ENCODE measurements at regions not wholly inside any gene's neighbourhood (a gene's known extent, or its start where the extent isn't known, plus 50 kb on each side); places are given as distances from the start of the nearest gene placed in this dataset.
"Not testable (repeated sequence)": the region's sequence is repeated elsewhere in the genome, so short reads cannot be mapped to it uniquely, and the experiment has no call there.

DNA sequence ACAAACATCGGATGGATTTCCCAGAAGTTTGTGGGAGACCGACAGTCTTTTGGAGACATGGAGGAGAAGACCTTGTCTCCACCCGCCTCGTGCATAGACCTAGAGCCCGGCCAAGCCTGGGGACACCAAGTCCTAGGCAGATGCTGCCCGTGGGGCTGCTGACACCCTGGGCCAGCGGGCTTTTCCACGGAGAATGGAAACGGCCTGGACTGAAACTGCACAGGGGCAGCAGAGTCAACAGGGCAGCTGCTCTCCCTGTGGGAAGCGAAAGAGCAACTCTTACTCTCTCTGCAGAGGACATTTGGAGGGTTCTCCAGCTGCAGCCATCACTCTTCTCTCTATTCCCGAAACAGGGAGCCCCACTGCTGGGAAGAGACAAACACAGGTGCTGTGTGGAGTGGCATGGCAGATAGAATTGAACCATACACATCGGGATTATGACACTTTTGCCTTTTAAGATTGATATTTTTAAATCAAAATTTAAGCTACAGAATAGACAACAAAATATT lies 401.2 kb downstream of the THBS2 start:
- CTCF ChIA-PET: no interaction called here
- intact Hi-C loops (cut with micrococcal nuclease): loop anchor here (5.0 kb wide), 1 partner anchor 145 kb away; no protein-coding TSS in a partner anchor
- Mint-ChIP-seq H3K27ac (no peak overlapping the region), H3K36me3 (no peaks in the 10 kb centered on the region), H3K4me3 (no peak overlapping the region), H3K4me1 (ENCODE audit: low read depth) (peaks cover 10% of the 10 kb centered on the region), H3K9me3 (no peaks in the 10 kb centered on the region), H3K27me3 (no peaks in the 10 kb centered on the region)
- POLR2A ChIA-PET: no interaction called here
- no peak for DNase-seq

DNA sequence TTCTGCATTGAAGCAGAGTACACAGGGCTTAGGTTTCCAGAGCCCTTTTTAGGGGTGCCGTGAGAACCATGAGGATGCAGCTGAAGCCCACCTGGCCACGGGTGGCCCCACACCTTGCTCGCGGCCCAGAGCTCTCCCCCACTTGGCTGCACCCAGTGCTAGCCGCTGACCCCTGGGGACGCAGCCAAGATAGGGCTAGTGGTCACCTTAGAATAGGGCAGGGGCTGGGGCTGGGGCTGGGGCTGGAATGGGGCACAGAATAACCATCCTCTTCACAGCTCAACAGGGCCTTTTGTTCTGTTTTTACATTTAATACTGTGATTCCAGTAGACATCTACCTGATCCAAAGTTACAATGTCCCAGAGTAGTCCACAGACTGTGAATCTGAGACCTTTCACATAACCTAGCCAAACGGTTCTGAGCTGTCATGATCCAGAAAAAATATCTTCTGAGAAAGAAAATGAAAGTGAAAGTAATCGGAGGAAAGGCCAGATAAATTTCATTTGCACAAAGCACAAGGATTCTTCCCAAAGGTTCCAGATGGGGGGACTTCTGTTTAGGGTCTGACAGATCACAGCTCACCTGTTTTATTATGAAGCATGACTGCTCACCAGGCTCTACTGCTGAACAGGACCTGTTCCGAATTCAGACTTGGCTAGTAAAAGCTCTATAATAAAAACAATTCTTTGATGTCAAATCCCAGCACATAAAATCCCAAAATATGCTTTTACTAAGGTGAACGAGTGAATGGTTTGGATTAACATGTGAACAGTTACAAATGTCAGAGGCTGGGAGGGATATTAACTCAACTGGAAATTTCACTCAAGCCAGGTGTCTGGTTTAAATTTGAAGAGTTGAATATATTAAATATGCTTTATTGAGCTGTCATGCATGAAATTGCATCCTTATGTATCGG lies 401.9 kb downstream of the THBS2 start:
- no peaks in the 10 kb centered on the region for H3K36me3 Mint-ChIP-seq
- DNase-seq: no peak
- ChIA-PET CTCF (no interaction called here), POLR2A (no interaction called here)
- H3K27ac Mint-ChIP-seq: no peak overlapping the region
- no peaks in the 10 kb centered on the region for H3K9me3 Mint-ChIP-seq
- intact Hi-C loops (cut with micrococcal nuclease): loop anchor here (5.0 kb wide), 1 partner anchor 146 kb away; no protein-coding TSS in a partner anchor
- no peaks in the 10 kb centered on the region for H3K27me3 Mint-ChIP-seq
- H3K4me3 Mint-ChIP-seq: no peak overlapping the region
- H3K4me1 Mint-ChIP-seq (ENCODE audit: low read depth): peaks cover 10% of the 10 kb centered on the region

DNA sequence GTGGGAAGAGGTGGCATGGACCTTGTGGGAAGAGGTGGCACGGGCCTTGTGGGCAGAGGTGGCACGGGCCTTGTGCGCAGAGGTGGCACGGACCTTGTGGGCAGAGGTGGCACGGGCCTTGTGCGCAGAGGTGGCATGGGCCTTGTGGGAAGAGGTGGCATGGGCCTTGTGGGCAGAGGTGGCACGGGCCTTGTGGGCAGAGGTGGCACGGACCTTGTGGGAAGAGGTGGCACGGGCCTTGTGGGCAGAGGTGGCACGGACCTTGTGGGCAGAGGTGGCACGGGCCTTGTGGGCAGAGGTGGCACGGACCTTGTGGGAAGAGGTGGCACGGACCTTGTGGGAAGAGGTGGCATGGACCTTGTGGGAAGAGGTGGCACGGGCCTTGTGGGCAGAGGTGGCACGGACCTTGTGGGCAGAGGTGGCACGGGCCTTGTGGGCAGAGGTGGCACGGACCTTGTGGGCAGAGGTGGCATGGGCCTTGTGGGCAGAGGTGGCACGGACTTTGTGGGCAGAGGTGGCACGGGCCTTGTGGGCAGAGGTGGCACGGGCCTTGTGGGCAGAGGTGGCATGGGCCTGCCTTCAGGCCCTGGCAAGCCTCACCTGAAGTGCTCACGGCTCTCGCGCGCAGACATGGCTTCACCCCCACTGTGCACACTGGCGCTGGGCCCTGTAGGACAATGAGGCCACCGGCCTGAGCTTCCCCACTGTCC lies 403.5 kb downstream of the THBS2 start:
- H3K4me1 Mint-ChIP-seq (ENCODE audit: low read depth): peaks cover 10% of the 10 kb centered on the region
- POLR2A ChIA-PET, H3K27me3 Mint-ChIP-seq, DNase-seq, CTCF ChIA-PET, H3K27ac Mint-ChIP-seq, H3K4me3 Mint-ChIP-seq, H3K9me3 Mint-ChIP-seq, H3K36me3 Mint-ChIP-seq: not testable (repeated sequence)
- intact Hi-C loops (cut with micrococcal nuclease): loop anchor here (5.0 kb wide), 1 partner anchor 147 kb away; no protein-coding TSS in a partner anchor

DNA sequence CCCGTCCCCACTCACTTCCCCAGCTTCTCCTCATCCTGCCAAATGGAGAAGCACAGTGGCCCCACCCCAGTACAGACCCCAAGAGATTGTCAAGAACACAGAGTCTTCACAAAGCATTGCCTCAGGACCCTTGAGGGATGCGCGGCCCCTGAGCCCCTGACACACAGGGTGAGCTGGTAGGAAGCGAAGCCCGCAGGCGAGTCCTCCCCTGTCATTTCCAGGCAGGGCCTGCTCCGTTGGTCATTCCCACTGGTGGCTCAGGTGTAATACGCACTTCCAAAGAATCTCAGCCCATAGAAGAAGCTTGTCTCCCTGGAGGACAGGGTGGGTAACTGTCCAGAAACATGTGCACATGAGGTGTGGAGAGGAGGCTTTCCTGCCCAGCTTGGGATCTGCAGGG lies 404.2 kb downstream of the THBS2 start:
- intact Hi-C loops (cut with micrococcal nuclease): no loop called here
- no peaks in the 10 kb centered on the region for H3K36me3 Mint-ChIP-seq
- ChIA-PET POLR2A (no interaction called here), CTCF (no interaction called here)
- H3K27ac Mint-ChIP-seq: no peak overlapping the region
- peaks cover 10% of the 10 kb centered on the region for H3K4me1 Mint-ChIP-seq (ENCODE audit: low read depth)
- no peak for DNase-seq
- H3K27me3 Mint-ChIP-seq: no peaks in the 10 kb centered on the region
- H3K4me3 Mint-ChIP-seq: no peak overlapping the region
- no peaks in the 10 kb centered on the region for H3K9me3 Mint-ChIP-seq

DNA sequence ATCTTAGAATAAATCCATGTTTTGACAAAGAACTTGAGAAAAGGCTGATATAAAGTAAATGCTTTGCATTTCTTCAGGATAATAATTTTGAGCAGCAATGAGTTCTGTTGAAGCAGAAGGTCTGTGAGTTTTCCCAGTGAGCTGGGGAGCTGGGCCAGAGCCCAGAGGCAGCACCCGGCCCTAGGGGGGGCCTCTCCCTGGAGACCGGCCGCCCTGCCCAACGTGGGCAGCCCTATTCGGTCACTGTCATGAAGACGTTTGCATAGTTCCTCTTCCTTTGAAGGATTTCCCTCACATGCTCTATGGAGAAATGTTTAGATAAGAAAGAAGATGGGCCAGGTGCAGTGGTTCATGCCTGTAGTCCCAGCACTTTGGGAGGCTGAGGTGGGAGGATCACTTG lies 404.8 kb downstream of the THBS2 start:
- CTCF ChIA-PET: no interaction called here
- intact Hi-C loops (cut with micrococcal nuclease): no loop called here
- H3K4me1 Mint-ChIP-seq (ENCODE audit: low read depth): peaks cover 10% of the 10 kb centered on the region
- H3K9me3 Mint-ChIP-seq: no peaks in the 10 kb centered on the region
- POLR2A ChIA-PET: no interaction called here
- H3K4me3 Mint-ChIP-seq: no peak overlapping the region
- no peak for DNase-seq
- H3K27me3 Mint-ChIP-seq: no peaks in the 10 kb centered on the region
- no peaks in the 10 kb centered on the region for H3K36me3 Mint-ChIP-seq
- H3K27ac Mint-ChIP-seq: no peak overlapping the region

DNA sequence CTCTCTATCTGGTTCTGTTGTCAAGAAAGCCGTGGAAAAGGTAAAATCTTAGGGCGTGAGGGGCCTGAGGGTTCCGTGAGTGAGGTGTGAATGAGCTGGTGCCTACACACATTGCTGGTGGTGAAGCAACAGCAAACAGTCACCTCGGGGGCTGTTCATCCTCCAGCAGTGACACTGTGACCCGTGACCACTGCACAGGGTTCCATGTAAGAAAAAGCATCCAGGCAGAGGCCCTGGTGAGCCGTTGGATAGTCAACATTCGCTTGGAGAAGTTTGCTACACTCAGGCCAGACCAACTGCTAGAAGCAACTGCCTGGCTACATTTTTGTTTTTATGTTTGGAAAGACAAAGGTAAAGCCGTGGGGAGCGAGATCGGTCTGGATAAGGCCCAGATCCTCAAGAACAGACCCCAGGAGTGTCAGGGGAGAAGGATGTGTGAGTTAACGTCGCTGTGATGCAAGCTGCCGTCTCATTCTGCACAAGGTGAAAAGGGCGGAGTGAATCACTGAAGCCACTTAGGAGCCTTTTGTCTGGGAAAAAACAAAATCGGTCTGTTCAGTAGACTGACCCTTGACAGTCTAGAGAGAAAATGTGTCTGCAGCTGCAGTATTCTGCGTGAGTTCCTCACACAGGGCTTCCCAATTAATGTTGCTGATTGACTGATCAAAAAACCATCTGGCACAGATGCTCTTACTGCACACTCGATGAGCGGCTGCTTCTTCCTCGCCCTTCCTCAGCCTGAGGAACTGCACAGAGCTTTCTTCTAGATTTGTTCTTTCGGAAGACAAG lies 404.0 kb downstream of the SMOC2 start:
- Mint-ChIP-seq H3K27ac (no peak overlapping the region), H3K9me3 (no peaks in the 10 kb centered on the region), H3K4me1 (ENCODE audit: low read depth) (no peaks in the 10 kb centered on the region), H3K36me3 (no peaks in the 10 kb centered on the region), H3K4me3 (no peak overlapping the region), H3K27me3 (no peaks in the 10 kb centered on the region)
- intact Hi-C loops (cut with micrococcal nuclease): no loop called here
- no peak for DNase-seq
- CTCF ChIA-PET: no interaction called here
- POLR2A ChIA-PET: no interaction called here

DNA sequence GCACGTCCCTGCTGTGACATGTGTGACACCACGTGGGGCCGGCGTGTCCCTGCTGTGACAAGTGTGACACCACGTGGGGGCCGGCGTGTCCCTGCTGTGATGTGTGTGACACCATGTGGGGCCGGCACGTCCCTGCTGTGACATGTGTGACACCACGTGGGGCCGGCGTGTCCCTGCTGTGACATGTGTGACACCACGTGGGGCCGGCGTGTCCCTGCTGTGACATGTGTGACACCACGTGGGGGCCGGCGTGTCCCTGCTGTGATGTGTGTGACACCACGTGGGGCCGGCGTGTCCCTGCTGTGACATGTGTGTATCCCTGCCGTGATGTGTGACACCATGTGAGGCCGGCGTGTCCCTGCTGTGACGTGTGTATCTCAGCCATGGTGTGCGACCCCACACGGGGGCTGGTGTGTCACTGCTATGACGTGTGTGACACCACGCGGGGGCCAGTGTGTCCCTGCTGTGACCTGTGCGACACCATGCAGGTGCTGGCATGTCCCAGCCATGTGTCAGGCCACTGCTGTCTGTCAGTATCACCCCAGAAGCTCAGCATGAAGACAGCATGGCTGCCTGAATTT lies 401.7 kb downstream of the SMOC2 start:
- H3K9me3 Mint-ChIP-seq; POLR2A ChIA-PET; H3K27me3 Mint-ChIP-seq; intact Hi-C loops (cut with micrococcal nuclease); DNase-seq; CTCF ChIA-PET; H3K36me3 Mint-ChIP-seq; H3K27ac Mint-ChIP-seq; H3K4me1 Mint-ChIP-seq (ENCODE audit: low read depth); H3K4me3 Mint-ChIP-seq: not testable (repeated sequence)

DNA sequence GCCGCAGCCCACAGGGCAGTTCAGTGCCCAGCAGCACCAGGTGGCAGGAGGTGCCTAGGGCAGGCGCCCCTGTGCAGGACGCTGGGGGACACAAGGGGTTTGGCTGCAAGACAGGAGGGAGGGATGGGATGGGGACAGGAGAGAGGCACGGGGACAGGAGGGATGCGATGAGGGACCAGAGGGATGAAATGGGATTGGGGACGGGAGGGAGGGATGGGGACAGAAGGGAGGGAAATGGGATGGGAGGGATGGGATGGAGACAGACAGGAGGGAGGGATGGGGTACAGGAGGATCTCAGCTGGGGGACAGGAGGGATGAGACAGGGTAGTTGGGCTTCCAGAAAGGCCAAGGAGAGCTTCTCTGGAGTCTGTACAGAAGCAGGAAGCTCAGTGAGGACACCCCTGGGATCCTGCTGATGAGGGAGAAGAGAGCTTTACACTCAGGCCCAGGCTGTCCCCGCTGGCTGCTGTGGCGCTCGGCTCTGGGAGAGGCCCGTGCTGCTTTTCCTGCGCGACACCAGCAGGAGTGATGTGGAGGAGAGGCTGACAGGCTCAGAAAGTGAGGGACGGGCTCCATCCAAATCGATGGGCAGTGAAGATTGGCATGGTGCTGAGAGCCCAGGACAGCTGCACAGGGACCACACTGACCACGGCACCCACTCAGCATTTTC lies 400.8 kb downstream of the SMOC2 start:
- H3K4me1 Mint-ChIP-seq (ENCODE audit: low read depth): no peaks in the 10 kb centered on the region
- H3K4me3 Mint-ChIP-seq: no peak overlapping the region
- no peaks in the 10 kb centered on the region for H3K9me3 Mint-ChIP-seq
- DNase-seq: no peak
- CTCF ChIA-PET: no interaction called here
- peaks cover 4% of the 10 kb centered on the region for H3K27me3 Mint-ChIP-seq
- POLR2A ChIA-PET: no interaction called here
- H3K36me3 Mint-ChIP-seq: no peaks in the 10 kb centered on the region
- intact Hi-C loops (cut with micrococcal nuclease): no loop called here
- H3K27ac Mint-ChIP-seq: no peak overlapping the region

DNA sequence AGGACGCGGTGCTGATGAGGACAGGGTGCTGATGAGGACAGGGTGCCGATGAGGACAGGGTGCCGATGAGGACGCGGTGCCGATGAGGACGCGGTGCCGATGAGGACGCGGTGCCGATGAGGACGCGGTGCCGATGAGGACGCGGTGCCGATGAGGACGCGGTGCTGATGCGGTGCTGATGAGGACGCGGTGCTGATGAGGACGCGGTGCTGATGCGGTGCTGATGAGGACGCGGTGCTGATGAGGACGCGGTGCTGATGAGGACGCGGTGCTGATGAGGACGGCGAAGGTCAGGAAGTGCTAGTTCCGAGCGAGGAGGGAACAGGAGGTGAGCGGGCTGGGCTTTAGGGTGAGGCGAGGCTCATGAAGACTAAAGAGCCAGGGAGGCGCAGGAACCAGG lies 399.9 kb downstream of the SMOC2 start:
- H3K4me1 Mint-ChIP-seq (ENCODE audit: low read depth); H3K27ac Mint-ChIP-seq; CTCF ChIA-PET; H3K9me3 Mint-ChIP-seq; H3K27me3 Mint-ChIP-seq; H3K4me3 Mint-ChIP-seq; DNase-seq; POLR2A ChIA-PET; intact Hi-C loops (cut with micrococcal nuclease); H3K36me3 Mint-ChIP-seq: not testable (repeated sequence)

DNA sequence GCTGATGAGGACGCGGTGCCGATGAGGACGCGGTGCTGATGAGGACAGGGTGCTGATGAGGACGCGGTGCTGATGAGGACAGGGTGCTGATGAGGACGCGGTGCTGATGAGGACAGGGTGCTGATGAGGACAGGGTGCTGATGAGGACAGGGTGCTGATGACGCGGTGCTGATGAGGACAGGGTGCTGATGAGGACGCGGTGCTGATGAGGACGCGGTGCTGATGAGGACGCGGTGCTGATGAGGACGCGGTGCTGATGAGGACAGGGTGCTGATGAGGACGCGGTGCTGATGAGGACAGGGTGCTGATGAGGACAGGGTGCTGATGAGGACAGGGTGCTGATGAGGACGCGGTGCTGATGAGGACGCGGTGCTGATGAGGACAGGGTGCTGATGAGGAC lies 399.3 kb downstream of the SMOC2 start:
- H3K36me3 Mint-ChIP-seq; H3K27ac Mint-ChIP-seq; H3K4me3 Mint-ChIP-seq; CTCF ChIA-PET; intact Hi-C loops (cut with micrococcal nuclease); DNase-seq; POLR2A ChIA-PET; H3K4me1 Mint-ChIP-seq (ENCODE audit: low read depth); H3K9me3 Mint-ChIP-seq: not testable (repeated sequence)
- H3K27me3 Mint-ChIP-seq: peaks cover 14% of the 10 kb centered on the region

DNA sequence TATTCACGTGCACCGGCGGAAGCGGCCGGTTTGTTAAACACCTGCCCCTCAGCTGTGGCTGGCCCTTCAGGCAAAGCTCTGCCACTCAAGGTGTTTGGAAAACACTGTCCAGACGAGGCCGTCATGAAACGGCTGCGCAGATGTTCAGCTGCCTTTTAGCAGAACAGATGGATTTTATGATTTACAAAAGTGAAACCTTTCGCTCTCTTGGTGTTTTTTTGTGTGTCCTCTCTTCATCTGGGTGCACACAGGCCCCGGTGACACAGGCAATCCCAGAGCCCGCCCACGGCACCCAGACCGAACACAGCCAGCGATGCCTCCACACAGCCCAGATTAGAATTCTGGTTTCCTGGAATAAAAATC lies 397.0 kb downstream of the SMOC2 start:
- POLR2A ChIA-PET: no interaction called here

More for the DNA sequence above, 397.0 kb downstream of the SMOC2 start:
- Mint-ChIP-seq H3K4me3 (no peak overlapping the region), H3K27me3 (peaks cover 14% of the 10 kb centered on the region), H3K4me1 (ENCODE audit: low read depth) (no peaks in the 10 kb centered on the region), H3K9me3 (no peaks in the 10 kb centered on the region), H3K36me3 (no peaks in the 10 kb centered on the region), H3K27ac (no peak overlapping the region)
- no peak for DNase-seq
- CTCF ChIA-PET: no interaction called here
- intact Hi-C loops (cut with micrococcal nuclease): no loop called here

Data from activated CD4-positive, alpha-beta memory T cell treated with anti-CD3 and anti-CD28 coated beads for 36 hours (primary cell).